CD4-positive, alpha-beta T cell treated with Interleukin-10 for 1 hour (primary cell): ENCODE measurements at regions not wholly inside any gene's neighbourhood (a gene's known extent, or its start where the extent isn't known, plus 50 kb on each side); places are given as distances from the start of the nearest gene placed in this dataset.
"Not testable (repeated sequence)": the region's sequence is repeated elsewhere in the genome, so short reads cannot be mapped to it uniquely, and the experiment has no call there.

Source experiments
- DNase-seq: peaks from one replicate; pipeline ENCODE4 v3.0.0-alpha.2; 2020

DNA sequence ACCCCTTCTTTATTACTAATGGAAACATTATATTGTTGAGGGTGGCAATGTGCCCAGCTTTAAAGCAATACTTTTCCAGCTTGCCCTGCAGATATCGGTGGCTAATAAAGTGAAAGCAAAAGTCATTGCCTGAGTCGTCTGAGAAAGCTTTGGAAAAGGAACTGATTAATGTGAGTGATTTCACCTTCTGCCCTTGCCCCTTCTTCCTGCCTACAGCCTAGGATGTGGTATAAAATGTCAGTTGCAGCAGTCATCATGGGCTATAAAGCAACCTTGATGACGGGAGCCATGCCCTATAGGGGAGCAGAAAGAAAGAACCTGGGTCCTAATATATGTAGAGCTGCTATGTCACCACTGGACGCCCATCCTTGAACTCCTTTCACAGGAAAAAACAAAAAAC, 132.4 kb upstream of the USP9X start:
- peak; percentile 15 for DNase-seq

GRCh38 chrX:40953369-40953768, 131.9 kb upstream of the USP9X start:
- no peak for DNase-seq

GRCh38 chrX:40960041-40960440, 125.2 kb upstream of the USP9X start:
- no peak for DNase-seq

DNA sequence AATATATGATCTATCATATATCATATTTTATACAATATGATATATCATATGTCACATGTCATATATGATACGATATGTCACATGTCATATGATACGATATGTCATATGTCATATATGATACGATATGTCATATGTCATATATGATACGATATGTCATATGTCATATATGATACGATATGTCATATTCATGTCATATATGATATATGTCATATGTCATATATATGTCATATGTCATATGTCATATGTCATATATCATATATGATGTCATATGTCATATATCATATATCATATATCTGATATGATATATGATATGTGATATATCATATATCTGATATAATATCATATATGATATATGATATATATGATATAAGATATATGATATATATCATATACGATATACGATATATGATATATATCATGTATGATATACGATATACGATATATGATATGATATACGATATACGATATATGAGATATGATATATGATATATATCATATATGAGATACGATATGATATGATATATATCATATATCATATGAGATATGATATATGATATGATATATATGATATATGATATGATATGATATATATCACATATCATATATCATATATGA, 122.3 kb upstream of the USP9X start:
- no peak for DNase-seq

GRCh38 chrX:40964008-40964407, 121.2 kb upstream of the USP9X start:
- DNase-seq: no peak

GRCh38 chrX:40964633-40965586, 120.3 kb upstream of the USP9X start:
- no peak for DNase-seq

DNA sequence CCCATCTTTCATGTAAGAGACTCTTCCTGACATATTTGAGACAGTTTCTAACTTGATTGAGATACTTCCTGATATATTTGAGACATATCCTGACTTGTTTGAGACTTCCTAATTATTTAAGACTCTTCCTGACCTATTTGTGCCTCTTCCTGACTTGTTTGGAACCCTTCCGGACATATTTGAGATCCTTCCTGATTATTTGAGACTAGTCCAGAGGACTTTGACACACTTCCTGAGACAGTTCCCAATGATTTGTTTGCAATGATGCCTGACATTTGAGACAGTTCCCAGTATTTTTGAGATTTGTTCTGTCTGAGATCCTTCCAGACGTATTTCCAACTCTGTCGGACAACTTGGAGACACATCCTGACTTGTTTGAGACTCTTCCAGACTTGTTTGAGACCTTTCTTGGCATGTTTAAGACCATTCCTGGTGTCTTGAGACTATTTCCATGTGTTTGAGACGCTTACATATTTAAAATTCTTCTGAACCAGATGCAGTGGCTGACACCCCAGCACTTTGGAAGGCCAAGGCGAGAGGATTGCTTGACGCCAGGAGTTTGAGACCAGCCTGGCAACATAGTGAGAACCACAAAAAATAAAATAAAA, 118.9 kb upstream of the USP9X start:
- DNase-seq: no peak

DNA sequence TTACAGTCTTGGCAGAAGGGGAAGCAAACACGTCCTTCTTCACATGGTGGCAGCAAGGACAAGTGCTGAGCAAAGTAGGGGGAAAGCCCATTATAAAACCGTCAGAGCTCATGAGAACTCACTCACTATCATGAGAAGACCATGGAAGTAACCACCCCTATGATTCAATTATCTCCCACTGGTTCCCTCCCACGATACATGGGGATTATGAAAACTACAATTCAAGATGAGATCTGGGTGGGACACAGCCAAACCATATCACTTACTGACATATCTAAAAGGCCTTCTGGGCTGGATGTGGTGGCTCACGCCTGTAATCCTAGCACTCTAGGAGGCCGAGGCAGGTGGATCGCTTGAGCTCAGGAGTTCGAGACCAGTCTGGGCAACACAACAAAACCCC, 117.1 kb upstream of the USP9X start:
- no peak for DNase-seq

GRCh38 chrX:40971736-40972135, 113.5 kb upstream of the USP9X start:
- no peak for DNase-seq

GRCh38 chrX:40973619-40974018, 111.6 kb upstream of the USP9X start:
- no peak for DNase-seq

GRCh38 chrX:40975951-40976350, 109.3 kb upstream of the USP9X start:
- no peak for DNase-seq

DNA sequence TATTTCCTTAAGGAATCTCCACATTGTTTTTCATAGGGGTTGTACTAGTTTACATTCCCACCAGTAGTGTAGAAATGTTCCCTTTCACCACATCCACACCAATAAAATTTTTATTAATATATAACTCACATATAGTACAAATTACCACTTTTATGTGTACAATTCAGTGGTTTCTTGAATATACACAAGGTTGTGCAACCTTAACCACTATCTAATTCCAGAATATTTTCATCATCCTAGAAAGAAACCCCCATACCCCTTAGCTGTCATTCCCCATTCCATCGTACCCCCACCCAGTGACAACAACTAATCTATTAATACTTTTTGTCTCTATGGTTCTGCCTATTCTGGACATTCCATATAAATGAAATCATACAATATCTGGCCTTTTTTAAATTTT, 108.3 kb upstream of the USP9X start:
- DNase-seq: no peak

GRCh38 chrX:40984962-40985361, 100.3 kb upstream of the USP9X start:
- no peak for DNase-seq

- no peak for DNase-seq
Measured at GRCh38 chrX:40987413-40987812, 97.8 kb upstream of the USP9X start.

- no peak for DNase-seq
Measured at GRCh38 chrX:40988100-40988499, 97.1 kb upstream of the USP9X start.

DNA sequence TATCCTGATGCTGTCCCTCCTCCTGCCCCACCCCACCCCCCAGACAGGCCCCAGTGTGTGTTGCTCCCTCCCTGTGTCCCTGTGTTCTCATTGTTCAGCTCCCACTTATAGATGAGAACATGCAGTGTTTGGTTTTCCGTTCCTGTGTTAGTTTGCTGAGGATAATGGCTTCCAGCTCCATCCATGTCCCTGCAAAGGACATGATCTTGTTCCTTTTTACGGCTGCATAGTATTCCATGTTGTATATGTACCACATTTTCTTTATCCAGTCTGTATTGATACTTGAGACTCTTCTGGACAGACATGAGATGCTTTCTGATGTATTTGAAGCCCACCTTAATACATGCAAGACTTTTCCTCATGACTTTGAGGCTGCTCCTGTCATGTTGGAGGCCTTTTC, 91.8 kb upstream of the USP9X start:
- DNase-seq: not testable (repeated sequence)

DNA sequence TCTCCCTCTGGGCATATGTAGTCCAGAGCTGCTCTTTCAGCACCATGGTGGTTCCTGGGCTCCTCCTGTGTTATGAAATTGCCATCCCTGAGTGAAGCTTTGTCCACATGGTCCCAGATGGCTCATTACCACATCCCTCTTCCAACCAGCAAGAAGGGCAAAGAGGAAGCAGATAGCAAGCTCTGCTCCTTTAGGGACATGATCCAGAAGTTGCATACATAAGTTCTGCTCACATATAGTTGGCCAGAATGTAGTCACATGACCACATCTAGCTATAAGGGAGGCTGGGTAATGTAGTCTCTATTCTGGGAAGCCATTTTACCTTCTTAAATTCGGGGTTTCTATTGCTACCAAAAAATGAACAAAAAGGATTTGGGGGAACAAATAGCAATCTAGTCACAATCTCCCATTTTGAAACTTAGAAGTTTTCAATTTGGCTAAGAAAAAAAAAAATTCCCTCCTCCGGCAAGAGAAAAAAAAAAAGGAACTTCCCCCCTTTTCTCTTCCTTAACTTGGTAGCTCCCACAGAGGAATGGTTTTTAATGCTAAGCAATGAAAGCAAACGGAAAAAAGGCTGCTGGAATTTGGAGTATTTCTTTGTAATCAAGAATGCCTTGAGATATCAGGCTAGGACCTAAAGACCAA, 88.2 kb upstream of the USP9X start:
- DNase-seq: no peak

DNA sequence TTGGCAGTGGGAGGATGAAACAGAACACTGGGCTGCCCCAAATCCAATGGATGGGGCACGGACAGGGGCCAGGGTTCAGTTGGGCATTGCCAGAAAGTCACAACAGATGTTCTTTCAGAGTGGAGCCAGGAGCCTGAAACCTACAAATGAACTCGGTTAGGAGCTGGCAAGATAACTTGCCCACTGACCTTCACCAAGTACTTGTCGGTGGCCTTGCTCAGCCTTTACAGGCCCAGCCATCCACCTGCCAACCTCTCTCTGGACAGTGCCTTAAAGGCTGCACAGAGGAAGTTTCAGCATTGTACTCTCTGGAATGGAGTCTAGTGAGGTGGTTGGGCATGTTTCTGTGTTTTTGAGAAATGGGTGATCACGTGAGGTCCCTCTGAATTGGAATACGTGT, 87.1 kb upstream of the USP9X start:
- DNase-seq: no peak

GRCh38 chrX:41001327-41001726, 83.9 kb upstream of the USP9X start:
- DNase-seq: no peak

DNA sequence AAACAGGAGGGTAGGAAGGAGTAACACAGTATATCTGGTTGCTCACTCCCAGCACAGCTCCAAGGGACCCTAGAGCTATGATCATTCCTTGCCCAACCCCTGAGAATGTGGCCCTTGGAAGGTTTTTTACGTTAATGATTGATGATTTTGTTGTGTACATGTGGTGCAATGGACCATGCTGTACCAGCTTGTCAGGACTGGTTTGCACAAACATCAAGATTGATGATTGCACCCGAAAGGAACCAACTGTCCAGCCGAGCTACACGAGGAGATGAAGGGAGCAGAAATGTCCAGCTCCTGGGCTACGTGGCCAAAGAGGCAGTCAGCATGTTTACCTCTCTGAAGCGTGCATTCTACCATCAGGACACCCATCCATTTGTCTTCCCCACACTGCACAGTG, 83.2 kb upstream of the USP9X start:
- DNase-seq: no peak

DNA sequence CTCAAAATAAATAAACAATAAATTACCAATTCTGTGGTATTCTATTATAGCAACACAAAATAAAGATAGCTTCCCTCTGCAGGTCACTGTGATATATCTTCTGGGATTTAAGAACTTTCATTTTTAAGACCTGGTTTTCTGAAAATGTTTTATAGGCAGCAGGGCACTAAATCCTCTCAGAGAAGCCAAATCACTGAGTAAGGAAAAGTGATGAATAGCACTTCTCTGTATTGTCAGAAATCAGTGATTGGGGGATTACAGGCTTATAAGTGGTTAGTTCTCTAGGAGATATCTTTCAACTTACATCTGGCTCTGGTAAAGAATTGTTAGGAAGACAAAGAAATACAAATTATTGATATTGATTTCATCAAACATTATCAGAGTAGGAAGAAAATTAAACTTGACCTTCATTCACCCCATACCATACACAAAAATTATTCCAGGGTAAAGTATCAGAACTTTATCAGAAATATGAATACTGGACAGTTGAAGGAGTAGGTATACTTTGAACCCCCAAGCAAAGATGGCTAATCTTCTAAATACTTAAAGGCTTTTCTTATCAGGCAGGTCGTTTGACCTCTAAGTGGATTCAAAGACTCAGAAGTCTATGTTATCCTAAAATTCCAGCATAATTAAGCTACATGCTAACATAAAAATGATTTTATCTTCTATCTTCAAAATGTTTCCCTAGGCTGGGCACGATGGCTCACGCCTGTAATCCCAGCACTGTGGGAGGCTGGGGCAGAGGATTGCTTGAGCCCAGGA, 81.6 kb upstream of the USP9X start:
- DNase-seq: no peak

DNA sequence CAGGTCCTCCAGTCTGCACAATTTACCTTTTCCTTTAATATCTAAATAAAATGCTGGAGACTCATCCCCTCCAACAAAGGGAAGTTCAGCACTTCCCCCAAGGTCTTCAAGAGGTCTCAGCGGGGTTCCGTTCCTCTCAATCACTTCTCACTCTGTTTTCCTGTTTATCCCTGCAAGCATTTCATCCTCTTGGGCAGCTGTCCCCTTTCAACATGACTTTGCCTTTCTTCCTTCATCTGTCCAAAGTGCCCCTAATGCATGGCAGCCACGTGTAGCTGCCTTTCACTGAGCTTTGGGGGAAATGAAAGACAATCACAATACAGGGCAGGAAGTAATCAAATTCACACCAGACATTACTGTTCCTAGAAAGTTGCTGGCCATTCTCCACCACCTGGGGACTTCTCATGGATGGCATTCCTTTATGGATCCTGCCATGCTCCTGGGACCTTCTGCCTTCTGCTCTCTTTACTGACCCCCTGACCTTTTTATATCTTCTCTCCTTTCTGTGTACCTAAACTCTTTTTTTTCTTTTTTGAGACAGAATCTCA, 79.7 kb upstream of the USP9X start:
- no peak for DNase-seq
